MM.1S (cell line): ENCODE measurements at regions not wholly inside any gene's neighbourhood (a gene's known extent, or its start where the extent isn't known, plus 50 kb on each side); places are given as distances from the start of the nearest gene placed in this dataset.

ENCODE experiments used
- EZH2 ChIP-seq: fragments of 300-600 bp; sonication (generic); optimal IDR thresholded peaks from 2 replicates; pipeline ENCODE3; 2017; ENCODE audit warnings: low read depth, mild to moderate bottlenecking, antibody characterized with exemption, low read length, mixed read lengths
- TF ChIP-seq, protein P1 (sequence below): fragments of 300-600 bp; sonication (generic); IDR thresholded peaks from 2 replicates; pipeline ENCODE4 v1.5.1; 2016; ENCODE audit warnings: antibody characterized with exemption, low read length, mixed read lengths

DNA sequence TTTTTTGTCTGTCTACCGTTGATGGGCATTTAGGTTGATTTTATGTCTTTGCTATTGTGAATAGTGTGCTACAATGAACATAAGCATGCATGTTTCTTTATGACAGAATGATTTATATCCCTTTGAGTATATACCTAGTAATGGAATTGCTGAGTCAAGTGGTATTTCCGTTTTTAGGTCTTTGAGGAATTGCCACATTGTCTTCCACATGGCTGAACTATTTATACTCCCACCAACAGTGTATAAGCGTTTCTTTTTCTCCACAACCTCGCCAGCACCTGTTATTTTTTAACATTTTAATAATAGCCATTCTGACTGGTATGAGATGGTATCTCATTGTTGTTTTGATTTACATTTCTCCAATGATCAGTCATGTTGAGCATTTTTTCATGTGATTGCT is 89.6 kb upstream of the GALNT15 start:
- TF ChIP-seq, protein P1, sequence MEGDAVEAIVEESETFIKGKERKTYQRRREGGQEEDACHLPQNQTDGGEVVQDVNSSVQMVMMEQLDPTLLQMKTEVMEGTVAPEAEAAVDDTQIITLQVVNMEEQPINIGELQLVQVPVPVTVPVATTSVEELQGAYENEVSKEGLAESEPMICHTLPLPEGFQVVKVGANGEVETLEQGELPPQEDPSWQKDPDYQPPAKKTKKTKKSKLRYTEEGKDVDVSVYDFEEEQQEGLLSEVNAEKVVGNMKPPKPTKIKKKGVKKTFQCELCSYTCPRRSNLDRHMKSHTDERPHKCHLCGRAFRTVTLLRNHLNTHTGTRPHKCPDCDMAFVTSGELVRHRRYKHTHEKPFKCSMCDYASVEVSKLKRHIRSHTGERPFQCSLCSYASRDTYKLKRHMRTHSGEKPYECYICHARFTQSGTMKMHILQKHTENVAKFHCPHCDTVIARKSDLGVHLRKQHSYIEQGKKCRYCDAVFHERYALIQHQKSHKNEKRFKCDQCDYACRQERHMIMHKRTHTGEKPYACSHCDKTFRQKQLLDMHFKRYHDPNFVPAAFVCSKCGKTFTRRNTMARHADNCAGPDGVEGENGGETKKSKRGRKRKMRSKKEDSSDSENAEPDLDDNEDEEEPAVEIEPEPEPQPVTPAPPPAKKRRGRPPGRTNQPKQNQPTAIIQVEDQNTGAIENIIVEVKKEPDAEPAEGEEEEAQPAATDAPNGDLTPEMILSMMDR, result no peak
- TF ChIP-seq EZH2, result no peak
